GM19463 (cell line): ENCODE measurements at regions not wholly inside any gene's neighbourhood (a gene's known extent, or its start where the extent isn't known, plus 50 kb on each side); places are given as distances from the start of the nearest gene placed in this dataset.
A peak's percentile ranks its signal among the peaks of the same experiment; 100 is the strongest.
"Not testable (repeated sequence)": the region's sequence is repeated elsewhere in the genome, so short reads cannot be mapped to it uniquely, and the experiment has no call there.

Source experiments
- ATAC-seq: cut with Tn5 transposase; IDR thresholded peaks from one replicate; pipeline ENCODE4 v1.9.1; 2021; ENCODE audit warnings: mild to moderate bottlenecking, moderate library complexity; ENCODE audit not compliant: unreplicated experiment

DNA sequence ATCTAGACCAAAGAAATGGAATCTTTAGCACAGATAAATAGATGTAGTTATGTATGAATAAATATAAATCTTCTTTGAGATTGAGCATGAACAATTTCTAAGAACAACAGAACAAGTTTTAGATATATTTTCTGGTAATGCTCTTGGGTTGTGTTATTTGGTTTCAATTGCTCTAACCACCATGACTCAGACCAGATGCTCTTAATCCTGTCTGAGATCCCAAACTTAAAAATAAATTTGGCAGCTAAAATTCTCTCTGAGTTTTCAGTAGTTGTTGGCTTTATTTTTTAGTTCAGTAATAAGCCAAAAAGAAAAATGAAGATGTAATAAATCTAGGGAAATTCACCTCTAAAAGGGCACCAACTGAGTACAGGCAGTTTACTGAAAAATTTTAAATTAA is 1693.4 kb downstream of the NCAM2 start:
- ATAC-seq, result no peak

DNA sequence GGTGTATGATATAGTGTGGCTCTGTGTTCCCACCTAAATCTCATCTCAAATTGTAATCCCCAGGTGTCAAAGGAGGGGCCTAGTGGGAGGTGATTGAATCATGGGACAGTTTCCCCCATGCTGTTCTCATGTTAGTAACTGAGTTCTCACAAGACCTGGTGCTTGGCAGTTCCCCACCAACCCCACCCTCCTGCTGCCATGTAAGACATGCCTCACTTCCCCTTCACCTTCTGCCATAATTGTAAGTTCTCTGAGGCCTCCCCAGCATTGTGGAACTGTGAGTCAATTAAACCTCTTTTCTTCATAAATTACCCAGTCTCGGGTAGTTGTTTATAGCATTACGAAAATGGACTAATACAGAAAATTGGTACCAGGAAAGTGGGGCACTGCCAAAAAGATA is 1705.3 kb downstream of the NCAM2 start:
- ATAC-seq, result no peak

- ATAC-seq, result no peak
Measured at GRCh38 chr21:22710721-22711120, 1712.5 kb downstream of the NCAM2 start.

- ATAC-seq, result no peak
Measured at GRCh38 chr21:22711636-22712035, 1713.4 kb downstream of the NCAM2 start.

DNA sequence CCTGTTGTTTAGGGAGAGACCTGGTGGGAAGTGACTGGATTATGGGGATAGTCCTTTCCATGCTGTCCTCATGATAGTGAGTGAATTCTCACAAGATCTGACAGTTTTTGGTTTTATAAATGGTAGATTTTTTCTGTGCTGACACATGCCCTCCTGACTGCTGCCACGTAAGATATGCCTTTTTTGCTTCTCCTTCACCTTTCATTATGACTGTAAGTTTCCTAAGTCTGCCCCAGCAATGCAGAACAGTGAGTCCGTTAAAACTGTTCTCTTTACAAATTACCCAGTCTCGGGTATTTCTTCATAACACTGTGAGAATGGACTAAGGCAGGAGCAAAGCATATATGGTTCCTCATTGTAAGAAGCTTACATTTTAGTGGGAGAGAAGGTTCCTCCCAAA is 1727.2 kb downstream of the NCAM2 start:
- ATAC-seq, result peak; percentile 62

- no peak for ATAC-seq
Measured at GRCh38 chr21:22728091-22728490, 1729.9 kb downstream of the NCAM2 start.

- ATAC-seq, result no peak
Measured at GRCh38 chr21:22743085-22743484, 1744.9 kb downstream of the NCAM2 start.

DNA sequence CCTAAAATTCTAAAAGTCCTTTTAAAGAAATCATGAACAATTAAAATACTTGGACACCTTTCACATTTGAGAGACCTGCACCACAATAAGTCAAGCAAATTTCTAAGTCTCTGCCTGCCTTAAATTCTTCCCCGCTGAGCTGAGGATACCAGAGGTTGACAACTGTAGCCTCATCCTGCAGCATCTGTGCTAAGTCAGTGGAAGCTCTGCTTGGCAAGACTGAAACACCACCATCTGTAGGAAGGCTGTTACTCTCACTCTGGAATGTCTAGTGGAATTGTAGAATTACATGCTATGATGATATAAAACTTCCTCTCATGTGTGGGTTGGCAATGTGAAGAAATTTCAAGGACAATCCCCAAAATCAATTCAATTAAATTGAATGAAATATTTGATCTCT is 1756.5 kb downstream of the NCAM2 start:
- no peak for ATAC-seq

DNA sequence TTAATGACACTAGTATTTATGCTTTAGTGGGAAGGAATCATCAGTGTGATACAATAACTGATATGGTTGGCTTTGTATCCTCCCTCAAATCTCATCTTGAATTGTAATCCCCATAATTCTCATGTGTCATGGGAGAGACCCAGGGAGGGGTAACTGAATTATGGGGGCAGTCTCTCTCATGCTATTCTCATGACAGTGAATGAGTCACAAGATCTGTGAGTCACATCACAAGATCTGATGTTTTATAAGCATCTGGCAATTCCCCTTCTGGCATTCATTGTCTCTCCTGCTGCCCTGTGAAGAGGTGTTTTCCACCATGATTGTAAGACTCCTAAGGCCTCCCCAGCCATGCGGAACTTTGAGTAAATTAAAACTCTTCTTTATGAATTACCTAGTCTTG is 1760.3 kb downstream of the NCAM2 start:
- ATAC-seq, result no peak

DNA sequence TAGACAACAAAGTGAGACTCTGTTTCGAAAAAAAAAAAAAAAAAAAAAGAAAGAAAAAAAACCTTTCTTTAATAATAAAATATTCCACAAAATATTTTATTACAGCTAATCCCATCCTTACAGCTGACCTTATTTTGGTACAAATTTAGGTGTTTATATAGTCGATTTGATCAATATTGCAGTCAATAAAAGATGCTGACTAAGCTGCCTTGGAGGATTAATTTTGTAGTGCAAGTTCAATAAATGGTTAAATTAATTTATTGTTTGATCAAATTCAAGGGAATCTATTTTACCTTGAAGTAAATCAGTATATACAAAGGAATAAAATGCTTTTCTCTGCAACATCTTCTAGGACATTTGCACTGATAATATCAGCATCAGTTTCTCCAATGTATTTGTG is 1764.3 kb downstream of the NCAM2 start:
- ATAC-seq, result no peak

- no peak for ATAC-seq
Measured at GRCh38 chr21:22763442-22763841, 1765.2 kb downstream of the NCAM2 start.

DNA sequence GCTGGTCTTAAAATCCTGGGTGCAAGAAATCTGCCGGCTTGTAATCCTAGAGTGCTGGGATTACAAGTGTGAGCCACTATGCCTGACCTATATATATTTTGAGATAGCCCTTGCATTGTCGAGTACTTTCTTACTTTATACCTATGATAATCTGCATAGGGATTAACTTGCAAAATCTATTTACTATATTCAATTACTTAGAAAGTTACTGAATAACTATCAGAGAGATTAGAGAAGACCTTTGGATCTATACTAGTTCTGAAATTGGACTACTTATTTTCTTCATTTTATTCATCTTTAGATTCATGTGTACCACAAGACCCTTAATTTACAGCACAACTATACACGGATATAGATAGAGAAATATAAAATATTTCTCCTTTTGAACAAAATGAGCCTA is 1766.0 kb downstream of the NCAM2 start:
- no peak for ATAC-seq

DNA sequence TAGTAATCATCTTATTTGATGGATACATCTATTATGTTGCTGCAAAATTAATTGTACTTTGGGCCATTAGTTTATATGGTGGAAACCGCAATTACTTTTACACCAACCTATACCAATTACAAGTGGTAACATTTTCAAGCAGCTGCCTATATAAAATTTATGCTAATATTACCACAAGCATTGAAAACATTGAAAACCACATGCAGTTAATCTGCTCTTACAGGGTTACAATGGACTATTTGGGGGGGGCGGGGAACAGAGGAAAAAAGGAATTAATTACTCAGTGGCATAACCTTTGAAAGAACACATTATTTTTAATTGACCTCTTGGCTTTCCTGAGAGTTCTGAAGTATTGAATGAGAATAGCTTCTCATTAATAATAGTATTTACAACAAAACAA is 1793.2 kb downstream of the NCAM2 start:
- ATAC-seq, result no peak

DNA sequence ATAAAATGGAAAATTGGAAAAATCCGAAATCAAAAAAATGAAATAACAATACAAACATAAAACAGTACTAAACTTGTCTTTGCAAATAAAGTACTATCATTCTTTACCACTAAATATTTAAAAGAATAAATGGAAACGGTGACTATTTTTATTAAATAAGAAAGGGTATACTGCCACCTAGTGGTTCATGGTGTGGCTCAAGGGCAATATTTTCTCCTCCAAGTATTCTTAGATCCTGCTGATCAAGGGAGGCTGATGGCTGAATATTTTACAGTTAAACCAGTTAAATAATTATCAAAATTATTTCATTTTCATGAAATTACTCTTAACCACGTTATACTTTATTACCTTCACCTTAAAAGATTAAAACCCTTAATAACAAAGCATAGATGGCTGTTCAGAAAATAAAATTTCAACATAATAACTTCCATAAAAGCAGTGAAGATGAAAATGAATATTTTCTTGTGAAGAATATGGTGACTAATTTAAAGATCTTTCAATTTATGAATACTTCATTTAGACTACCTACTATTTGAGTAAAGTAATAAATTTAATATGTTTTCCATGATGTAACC is 1793.9 kb downstream of the NCAM2 start:
- ATAC-seq, result no peak

DNA sequence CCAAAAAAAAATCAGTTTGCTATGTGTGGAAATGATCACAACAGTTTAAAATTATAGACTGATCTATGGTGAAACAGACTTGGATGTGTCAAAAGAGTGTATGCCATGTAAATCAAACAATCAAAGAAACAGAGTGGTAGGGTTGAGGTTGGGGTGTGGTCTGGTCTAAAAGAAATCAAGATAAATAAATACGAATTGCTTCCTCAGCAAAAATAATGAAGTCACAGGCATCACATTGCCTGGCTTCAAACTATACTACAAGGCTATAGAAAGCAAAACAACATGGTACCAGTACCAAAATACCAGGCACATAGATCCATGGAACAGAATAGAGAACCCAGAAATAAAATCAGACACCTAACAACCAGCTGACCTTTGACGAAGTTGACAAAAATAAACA is 1796.9 kb downstream of the NCAM2 start:
- no peak for ATAC-seq

GRCh38 chr21:22795644-22796043 is 1797.4 kb downstream of the NCAM2 start:
- ATAC-seq, result no peak

- no peak for ATAC-seq
Measured at GRCh38 chr21:22796147-22796546, 1797.9 kb downstream of the NCAM2 start.

- ATAC-seq, result no peak
Measured at GRCh38 chr21:22804151-22804550, 1805.9 kb downstream of the NCAM2 start.

DNA sequence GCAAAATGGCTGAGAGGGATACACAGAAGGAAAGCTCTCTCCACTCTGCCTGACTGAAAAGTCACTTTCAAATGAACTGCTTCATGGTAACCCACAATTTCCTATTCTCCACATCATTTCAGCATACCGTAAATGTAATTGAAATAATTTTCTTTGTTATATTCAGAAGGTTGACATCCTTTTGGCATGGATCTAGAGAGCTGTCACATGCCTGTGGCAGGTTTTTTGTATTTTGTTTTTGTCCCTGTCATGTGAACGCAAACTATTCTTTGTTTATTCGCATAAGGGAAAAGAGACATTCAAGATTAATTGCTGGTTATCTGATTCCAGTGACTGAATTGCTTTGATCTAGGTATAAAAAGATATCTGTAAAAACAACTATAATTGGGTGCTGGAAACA is 1808.1 kb downstream of the NCAM2 start:
- ATAC-seq, result no peak

DNA sequence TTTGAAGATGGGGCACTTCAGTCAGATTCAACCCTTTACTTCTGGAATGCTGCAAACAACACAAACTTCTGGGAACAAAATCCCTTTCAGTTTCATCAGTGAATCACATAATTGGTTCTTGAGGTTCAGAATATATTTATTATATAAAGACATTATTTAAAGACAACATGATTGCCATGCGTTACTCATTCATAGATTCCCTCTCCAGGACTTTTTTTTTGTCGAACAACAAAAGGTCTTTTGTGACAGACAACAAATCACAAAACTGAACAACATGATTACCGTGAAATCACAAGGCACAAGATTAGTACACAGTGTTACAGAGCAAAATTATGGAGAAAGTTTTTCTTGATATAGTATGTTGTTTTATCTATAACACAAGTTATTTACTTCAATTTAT is 1815.0 kb downstream of the NCAM2 start:
- ATAC-seq, result no peak

DNA sequence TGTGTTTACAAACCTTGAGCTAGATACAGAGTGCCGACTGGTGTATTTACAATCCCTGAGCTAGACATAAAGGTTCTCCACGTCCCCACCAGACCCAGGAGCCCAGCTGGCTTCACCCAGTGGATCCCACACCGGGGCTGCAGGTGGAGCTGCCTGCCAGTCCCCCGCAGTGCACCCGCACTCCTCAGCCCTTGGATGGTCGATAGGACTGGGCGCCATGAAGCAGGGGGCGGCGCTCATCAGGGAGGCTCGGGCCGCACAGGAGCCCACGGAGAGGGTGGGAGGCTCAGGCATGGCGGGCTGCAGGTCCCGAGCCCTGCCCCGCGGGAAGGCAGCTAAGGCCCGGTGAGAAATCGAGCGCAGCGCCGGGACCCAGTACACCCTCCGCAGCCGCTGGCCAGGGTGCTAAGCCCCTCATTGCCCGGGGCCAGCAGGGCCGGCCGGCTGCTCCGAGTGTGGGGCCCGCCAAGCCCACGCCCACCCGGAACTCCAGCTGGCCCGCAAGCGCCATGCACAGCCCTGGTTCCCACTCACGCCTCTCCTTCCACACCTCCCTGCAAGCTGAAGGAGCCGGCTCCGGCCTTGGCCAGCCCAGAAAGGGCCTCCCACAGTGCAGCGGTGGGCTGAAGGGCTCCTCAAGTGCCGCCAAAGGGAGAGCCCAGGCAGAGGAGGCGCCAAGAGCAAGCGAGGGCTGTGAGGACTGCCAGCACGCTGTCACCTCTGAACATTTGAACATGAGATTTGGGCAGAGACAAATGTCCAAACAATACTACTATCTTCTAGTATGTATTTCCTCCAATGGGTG is 1820.7 kb downstream of the NCAM2 start:
- ATAC-seq, result not testable (repeated sequence)

GRCh38 chr21:22827422-22827821 is 1829.2 kb downstream of the NCAM2 start:
- no peak for ATAC-seq

DNA sequence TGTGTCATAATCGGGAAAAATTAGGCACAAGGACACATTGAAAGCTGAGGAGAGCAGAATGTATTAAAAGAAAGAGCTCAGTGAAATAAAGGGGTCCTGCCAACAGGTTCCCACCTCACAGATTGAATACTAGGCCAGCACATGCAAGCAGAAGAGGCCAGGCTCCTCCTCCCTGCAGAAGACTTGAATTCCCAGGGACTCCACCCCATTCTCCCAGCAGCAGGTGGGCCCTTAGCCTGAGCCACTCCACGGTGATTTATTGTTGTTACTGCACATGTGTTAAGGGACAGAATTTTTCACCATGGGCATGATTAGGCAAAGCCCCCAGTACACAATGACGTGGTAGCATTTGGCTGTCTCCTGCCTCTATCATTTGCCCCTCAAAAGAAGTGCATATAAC is 1844.7 kb downstream of the NCAM2 start:
- no peak for ATAC-seq
